HG03354 (cell line): ENCODE measurements at regions not wholly inside any gene's neighbourhood (a gene's known extent, or its start where the extent isn't known, plus 50 kb on each side); places are given as distances from the start of the nearest gene placed in this dataset.
A peak's percentile ranks its signal among the peaks of the same experiment; 100 is the strongest.
"Not testable (repeated sequence)": the region's sequence is repeated elsewhere in the genome, so short reads cannot be mapped to it uniquely, and the experiment has no call there.

Source experiments
- ATAC-seq: cut with Tn5 transposase; IDR thresholded peaks from one replicate; pipeline ENCODE4 v1.9.1; 2021; ENCODE audit warnings: mild to moderate bottlenecking; ENCODE audit not compliant: unreplicated experiment, poor library complexity, severe bottlenecking

GRCh38 chr1:145553795-145554194 lies 54.0 kb upstream of the GPR89A start:
- not testable (repeated sequence) for ATAC-seq

DNA sequence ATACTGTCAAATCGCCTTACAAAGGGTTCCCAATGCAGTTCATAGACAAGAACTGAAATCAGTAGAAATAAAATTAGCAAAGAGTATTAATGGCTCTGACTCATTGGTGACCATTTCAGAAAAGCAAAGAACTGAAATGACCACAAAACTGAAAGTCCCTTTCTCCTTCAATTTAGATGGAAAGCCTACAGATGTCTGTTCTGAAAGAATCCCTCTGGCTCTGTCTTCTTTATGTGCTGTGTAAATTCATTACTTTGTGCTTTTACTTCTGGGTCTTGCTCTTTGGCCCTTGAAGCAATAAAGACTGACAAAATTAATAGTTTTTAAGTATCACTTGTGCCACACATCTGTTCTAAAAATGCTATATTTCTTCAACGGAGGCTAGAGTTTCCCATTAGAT lies 62.7 kb upstream of the GPR89A start:
- no peak for ATAC-seq

DNA sequence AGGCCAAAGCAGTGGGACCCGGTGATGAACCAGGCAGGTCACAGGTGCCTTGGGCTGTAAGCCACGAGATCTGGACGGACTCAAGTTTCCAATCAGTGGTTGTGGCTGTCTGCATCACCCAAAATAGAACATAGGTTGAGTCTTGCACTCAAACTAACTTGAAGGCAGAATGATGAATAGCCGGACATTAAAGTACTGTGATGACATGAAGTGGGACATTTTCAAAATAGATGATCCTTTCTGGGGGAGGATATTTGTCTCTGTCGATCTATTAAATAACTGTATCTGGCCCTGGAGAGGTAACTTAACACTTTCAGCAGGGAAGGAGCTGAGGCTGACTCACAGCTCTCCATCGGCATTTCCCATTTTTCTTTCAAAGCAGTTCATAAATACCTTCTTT lies 66.1 kb upstream of the GPR89A start:
- not testable (repeated sequence) for ATAC-seq

DNA sequence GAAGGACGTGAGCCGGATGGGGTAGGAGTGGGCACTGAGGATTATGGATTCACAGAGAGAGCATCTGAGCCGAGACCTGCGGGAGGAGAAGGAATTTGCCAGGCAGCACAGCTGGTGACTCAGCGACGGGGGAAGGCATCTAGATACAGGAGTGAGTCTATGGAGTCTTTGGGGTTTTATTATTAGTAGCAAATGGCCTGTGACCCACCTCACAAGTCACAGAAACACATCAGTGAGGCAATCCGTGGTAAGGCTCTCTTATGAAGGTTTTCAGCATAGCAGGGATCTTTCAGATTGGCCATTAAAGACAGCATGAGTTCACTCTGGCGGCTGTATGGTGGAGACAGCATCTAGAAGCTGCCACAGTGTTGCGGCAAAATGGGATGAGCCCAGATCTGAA lies 66.5 kb upstream of the GPR89A start:
- not testable (repeated sequence) for ATAC-seq

DNA sequence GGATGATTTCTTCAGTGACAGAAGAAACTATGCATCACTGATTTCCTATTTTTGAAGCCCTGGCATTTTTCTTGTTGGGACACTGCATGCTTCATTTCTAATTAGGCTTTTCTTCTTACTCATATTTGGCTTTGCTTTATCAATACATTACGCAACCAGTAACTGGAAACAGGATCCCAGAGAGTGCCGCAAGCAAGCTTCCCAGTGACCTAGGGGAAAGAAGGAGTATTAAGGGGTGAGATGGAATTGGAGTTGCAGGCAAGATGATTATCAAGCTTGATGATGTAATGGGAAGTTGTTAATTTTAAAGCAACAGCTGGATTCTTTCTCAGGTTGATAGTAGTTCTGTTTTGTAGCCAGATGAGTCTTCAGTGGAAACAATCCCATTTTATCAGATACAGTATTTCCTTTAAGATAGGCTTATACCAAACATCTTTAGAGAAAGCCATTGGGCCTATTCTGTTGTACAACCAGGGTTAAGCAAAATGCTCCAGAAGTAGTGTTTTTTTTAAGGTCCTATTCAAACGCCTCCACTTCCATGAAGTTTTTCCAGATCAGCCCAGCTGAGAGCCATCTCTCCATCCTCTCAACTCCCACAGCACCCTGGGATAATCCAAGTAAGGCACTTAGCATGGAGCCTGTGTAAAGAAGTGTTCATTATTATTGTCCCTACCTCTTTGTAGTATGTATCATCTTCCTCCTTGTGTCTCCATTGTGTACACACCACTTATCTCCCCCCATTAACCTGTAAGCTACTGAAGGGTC lies 69.5 kb upstream of the GPR89A start:
- ATAC-seq: not testable (repeated sequence)

DNA sequence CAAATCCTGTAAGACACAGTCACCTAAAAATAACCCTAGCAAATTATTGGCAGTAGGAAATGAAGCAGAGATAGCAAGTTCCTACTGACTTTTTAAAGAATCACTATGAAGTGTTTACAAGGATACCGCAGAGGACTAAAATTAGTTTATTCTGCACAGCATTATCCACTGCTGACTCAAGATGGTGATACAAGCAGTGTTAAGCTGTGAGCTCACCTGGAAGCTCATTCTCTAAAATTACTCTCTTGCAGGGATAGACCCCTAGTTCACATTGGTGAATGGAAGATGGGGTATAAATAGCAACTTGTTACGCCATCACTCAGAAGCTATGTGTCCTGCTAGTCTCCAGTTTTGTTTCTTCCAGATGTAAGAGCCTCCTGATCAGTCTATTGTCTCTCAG lies 70.8 kb upstream of the GPR89A start:
- not testable (repeated sequence) for ATAC-seq

DNA sequence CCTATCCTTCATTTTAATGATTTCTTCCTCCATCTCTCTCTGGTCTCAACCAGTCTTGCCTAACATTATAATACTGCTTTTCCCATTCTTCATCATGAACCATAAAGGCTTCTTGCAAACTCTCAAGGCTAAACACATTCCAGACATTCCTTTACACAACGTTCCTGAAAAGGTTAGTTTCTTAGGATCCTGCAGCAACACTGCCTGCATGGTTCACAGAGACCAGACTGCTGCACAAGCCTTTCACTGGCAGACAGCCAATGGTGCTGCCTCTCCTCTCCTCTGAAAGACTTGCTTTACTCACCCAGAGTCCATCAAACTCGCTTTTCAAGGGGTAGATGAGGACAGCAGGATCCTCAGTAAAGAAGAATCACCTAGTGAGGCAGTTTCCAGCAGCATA lies 72.3 kb upstream of the GPR89A start:
- not testable (repeated sequence) for ATAC-seq

DNA sequence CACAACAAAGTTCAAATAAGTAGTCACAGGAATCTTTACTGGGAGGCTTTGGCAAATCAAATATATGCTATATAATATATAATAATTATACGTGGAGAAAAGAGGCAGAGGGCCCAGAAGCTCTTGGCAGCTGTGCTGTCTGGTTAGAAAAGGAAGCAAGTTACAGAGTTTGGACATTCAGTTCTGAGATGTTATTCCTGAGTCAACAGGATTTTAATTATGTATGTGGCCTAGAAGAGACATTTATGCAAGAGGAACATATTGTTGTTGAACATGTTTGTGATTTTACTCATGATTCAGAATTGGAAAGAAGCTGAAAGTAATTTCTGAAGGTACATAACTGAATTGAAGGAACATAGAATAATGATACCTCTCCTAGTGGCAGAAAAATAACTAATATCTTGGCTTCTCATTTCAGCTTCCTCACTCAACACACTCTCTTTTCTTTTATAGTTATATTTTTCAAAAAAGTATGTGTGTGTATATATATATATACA lies 79.7 kb upstream of the GPR89A start:
- ATAC-seq: not testable (repeated sequence)

DNA sequence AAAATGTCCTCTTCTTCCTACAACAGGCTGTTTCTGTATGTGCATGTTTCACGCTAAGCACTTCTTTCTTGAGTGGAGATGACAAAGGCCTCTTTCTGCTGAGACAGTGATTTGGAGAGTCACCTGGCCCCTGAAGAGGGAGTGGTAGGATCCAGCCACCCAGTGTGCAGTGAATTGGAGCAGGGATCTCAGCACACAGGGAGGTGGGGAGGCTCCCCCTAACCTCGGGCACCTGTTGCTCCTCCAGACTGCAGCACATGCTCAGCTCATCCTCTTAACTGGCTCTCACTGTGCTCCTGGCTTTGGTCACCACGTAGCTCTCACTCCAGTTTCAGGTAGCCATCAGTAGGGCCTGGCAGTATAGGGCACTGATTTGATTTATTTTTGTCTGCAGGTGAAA lies 87.6 kb upstream of the GPR89A start:
- not testable (repeated sequence) for ATAC-seq

DNA sequence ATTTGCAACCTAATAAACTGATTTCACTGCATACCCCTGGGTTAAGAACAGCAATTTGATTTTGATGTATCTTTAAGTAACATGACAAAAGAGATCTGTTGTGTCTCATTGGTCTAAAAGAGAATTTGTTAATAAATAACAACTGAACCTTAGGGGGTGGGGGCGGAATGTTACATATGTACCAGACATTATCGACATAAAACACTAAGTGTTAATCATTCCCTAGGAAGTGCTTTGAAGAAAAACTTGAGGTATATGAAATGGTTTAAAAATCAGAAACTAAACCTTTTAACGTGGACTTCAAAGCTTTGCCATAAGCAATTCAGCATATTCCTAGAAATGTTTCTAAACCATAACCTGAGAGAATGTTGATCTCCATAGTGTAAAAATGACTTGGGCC lies 88.5 kb upstream of the GPR89A start:
- not testable (repeated sequence) for ATAC-seq

- ATAC-seq: not testable (repeated sequence)
Observed at GRCh38 chr1:145513017-145513416, 87.6 kb upstream of the NBPF20 start.

DNA sequence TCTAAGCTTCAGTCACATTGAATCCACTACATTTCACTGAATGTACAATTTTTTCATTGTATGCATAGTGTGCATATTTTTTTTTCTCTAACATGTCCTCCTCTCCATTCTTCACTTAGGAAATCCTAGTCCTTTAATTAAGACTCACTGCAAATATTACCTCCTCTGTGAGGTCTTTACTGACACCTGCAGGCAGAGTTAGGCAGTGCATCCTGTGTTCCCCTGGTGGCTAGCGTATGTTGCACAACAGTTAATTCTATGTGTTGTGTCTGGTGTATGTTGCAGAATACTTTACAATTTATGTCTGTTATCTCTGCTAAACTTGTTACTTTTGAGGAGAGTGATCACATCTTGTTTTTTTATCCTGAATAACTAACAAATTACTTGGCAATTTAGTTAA lies 82.7 kb upstream of the NBPF20 start:
- peak; percentile 75 for ATAC-seq

DNA sequence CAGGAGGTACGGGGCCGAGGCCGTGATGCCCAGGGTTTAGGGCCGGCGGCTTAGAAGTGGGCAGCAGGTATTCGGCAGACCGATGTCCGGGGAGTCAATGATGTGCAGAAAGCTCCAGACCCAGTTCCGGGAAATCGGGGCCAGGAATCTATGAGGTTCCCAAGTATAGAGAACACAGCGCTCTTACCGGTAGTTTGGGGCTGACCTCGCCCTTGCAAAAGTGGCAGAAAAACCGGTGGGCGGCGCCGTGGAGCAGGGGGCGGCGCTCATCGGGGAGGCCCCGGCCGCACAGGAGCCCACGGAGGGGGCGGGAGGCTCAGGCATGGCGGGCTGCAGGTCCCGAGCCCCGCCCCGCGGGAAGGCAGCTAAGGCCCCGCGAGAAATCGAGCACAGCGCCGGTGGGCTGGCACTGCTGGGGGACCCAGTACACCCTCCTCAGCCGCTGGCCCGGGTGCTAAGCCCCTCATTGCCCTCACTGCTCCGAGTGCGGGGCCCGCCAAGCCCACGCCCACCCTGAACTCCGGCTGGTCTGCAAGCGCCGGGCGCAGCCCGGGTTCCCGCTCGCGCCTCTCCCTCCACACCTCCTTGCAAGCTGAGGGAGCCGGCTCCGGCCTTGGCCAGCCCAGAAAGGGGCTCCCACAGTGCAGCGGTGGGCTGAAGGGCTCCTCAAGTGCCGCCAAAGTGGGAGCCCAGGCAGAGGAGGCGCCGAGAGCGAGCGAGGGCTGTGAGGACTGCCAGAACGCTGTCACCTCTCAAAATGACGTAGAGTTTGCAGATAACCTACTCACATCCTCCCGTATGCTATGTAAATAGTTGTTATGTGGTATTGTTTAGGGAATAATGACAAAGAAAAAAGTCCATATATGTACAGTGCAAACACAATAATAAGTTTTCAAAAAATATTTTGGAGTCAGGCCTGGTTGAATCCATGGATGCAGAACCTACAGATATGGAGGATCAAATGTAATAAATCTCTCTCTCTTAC lies 80.6 kb upstream of the NBPF20 start:
- ATAC-seq: not testable (repeated sequence)

DNA sequence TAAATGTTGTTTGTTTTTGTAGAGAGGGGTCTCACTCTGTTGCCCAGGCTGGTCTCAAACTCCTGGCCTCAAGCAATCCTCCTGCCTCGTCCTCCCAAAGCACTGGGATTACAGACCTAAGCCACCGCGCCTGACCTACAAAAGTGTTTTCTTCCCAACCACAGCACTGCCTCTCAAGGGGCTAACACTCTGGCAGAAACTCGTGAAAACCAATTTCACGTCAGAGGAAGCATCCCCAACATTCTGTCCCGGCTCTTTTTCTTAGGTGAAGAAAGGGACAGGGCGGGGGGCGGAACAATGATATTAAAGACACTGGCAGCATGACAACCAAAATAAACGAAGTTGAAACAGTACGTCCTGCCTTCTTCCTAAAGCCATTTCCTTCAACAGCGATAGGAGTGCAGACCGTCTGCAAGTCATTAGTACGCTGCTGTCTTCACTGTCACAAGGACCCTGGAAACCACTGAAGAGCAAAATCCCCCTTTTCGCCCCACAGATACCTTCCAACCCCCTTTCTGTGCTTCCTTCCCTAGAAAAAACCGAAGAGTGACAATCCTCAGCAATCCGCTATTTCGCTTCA lies 79.5 kb upstream of the NBPF20 start:
- not testable (repeated sequence) for ATAC-seq

DNA sequence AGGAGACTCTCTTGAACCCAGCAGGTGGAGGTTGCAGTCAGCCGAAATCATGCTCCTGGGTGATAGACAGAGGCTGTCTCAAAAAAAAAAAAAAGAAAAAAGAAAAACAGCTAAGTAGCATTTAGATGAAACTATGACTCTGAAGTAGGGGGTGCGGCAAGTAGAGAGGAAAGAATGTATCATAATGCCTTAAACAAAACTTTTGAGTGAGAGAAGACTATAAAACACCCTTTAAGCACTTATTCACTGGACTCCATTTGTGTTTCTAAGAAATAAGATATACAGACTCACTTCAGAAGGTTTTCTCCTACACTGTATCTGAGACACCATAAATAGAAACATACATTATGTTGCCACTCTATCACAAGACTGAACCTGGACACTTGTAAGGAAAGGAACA lies 78.9 kb upstream of the NBPF20 start:
- not testable (repeated sequence) for ATAC-seq

DNA sequence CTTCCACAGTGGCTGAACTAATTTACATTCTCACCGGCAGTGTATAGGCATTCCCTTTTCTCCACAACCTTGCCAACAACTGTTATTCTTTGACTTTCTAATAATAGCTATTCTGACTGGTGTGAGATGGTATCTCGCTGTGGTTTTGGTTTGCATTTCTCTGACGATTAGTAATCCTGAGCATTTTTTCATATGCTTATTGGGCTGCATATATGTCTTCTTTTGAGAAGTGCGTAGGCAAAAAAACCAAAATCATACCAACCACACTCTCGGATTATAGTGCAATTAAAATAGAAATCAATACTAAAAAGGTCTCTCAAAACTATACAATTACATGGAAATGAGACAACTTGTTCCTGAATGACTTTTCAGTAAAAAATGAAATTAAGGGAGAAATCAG lies 74.8 kb upstream of the NBPF20 start:
- ATAC-seq: not testable (repeated sequence)

- ATAC-seq: not testable (repeated sequence)
Observed at GRCh38 chr1:145495077-145495871, 69.9 kb upstream of the NBPF20 start.

GRCh38 chr1:145488193-145488933 lies 63.0 kb upstream of the NBPF20 start:
- ATAC-seq: not testable (repeated sequence)

DNA sequence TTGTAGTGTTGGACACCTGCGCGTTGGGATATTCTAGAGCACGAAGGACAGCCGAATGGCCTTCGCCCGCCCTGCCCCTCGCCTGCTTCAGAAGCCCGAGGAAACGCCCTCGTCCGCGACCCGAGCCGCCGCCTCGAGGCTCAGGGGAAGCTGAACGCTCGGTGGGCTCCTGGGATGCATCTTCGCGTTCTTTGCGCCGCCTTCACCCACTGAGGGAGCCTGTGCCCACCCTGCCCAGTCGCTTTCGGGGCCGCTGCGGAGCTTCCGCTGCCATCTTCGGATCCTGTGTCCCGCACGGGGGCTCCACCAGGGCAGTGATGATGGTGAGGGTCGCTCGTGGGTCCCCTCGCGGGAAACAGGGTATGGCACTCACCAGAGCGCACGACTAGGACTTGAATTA lies 61.8 kb upstream of the NBPF20 start:
- ATAC-seq: not testable (repeated sequence)
